ENCODE measurements at regions not wholly inside any gene's neighbourhood (a gene's known extent, or its start where the extent isn't known, plus 50 kb on each side); places are given as distances from the start of the nearest gene placed in this dataset.

GRCh38 chr2:104598636-104599035, 255.3 kb upstream of the POU3F3 start:
- no peak for TF ChIP-seq CTCF (IDR thresholded peaks at IDR 0.05; ENCODE audit: poor library complexity)
- TF ChIP-seq EZH2 (IDR thresholded peaks at IDR 0.05; ENCODE audit: borderline replicate concordance) = no peak
- no peak for TF ChIP-seq EZH2phosphoT487 (IDR thresholded peaks at IDR 0.05; ENCODE audit: low read depth, severe bottlenecking, unreplicated experiment)
